Lower lobe of right lung (tissue), 2 donors: ENCODE measurements at regions not wholly inside any gene's neighbourhood (a gene's known extent, or its start where the extent isn't known, plus 50 kb on each side); places are given as distances from the start of the nearest gene placed in this dataset.

Experiments used
- ATAC-seq, 2 donors: fragments of 200-7000 bp; cut with Tn5 transposase; one replicate each; pipeline ENCODE4 v1.9.1; 2020 to 2022; ENCODE audit warnings: mild to moderate bottlenecking in 2 of 2, moderate library complexity in 2 of 2
- DNase-seq: peaks from one replicate; pipeline ENCODE4 v3.0.0-alpha.2; 2020
- H3K27ac ChIP-seq: fragments of 200-600 bp; one replicate; pipeline ENCODE4 v1.8.0; 2022
- H3K27me3 ChIP-seq: fragments of 200-600 bp; one replicate; pipeline ENCODE4 v1.8.0; 2022; ENCODE audit warnings: low read depth
- H3K36me3 ChIP-seq: fragments of 200-600 bp; one replicate; pipeline ENCODE4 v1.8.0; 2022; ENCODE audit warnings: mild to moderate bottlenecking
- H3K4me1 ChIP-seq: fragments of 200-600 bp; one replicate; pipeline ENCODE4 v1.8.0; 2022
- H3K4me3 ChIP-seq: fragments of 200-600 bp; one replicate; pipeline ENCODE4 v1.8.0; 2022; ENCODE audit warnings: mild to moderate bottlenecking
- H3K9me3 ChIP-seq: fragments of 200-600 bp; one replicate; pipeline ENCODE4 v1.8.0; 2022
- intact Hi-C: fragments of 100-400 bp; cut with DNase I; formaldehyde crosslinking; loops from one replicate; pipeline ENCODE4 v1.11.0; 2022
- TF ChIP-seq, protein P1 (sequence below): fragments of 200-600 bp; IDR thresholded peaks from one replicate; pipeline ENCODE4 v1.8.0; 2022; ENCODE audit warnings: antibody characterized with exemption, mild to moderate bottlenecking
- donor health status: DM: no; HTN: yes; CAD: no; lungs with severe emphysema.

DNA sequence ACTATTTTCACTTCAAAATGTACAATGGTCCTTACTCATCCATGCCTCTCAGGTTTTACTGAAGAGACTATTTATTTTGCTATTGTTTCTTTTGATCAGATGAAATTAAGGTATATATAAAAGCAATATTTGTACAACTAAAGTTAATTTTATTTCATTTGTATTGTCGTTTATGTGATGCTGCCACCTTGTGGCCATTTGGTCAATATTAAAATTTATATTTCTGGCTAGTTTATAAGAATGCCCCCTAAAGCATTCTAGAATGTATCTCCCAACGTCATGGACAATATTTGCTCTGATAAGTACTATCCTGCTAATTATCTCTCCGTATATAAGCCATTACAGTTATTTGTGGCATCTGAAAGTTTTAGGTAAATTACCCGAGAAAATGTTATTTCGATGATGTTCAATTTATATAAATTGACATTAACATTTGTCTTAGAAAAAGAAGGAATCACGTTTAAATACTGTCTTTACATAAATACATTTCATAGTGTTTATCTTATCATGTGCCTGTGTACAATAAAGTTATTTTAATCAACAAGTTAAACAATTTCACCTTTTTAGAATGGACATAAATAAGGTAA lies 680.0 kb downstream of the TAF11L14 start:
- H3K27me3 ChIP-seq: no peaks in the 10 kb centered on the region
- ATAC-seq (no peak), DNase-seq (no peak)
- TF ChIP-seq, protein P1, sequence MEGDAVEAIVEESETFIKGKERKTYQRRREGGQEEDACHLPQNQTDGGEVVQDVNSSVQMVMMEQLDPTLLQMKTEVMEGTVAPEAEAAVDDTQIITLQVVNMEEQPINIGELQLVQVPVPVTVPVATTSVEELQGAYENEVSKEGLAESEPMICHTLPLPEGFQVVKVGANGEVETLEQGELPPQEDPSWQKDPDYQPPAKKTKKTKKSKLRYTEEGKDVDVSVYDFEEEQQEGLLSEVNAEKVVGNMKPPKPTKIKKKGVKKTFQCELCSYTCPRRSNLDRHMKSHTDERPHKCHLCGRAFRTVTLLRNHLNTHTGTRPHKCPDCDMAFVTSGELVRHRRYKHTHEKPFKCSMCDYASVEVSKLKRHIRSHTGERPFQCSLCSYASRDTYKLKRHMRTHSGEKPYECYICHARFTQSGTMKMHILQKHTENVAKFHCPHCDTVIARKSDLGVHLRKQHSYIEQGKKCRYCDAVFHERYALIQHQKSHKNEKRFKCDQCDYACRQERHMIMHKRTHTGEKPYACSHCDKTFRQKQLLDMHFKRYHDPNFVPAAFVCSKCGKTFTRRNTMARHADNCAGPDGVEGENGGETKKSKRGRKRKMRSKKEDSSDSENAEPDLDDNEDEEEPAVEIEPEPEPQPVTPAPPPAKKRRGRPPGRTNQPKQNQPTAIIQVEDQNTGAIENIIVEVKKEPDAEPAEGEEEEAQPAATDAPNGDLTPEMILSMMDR: peak; percentile 41
- no peak overlapping the region for H3K4me3 ChIP-seq
- H3K9me3 ChIP-seq: no peaks in the 10 kb centered on the region
- no peak overlapping the region for H3K27ac ChIP-seq
- intact Hi-C loops: no loop called here
- no peaks in the 10 kb centered on the region for H3K36me3 ChIP-seq
- H3K4me1 ChIP-seq: no peaks in the 10 kb centered on the region

DNA sequence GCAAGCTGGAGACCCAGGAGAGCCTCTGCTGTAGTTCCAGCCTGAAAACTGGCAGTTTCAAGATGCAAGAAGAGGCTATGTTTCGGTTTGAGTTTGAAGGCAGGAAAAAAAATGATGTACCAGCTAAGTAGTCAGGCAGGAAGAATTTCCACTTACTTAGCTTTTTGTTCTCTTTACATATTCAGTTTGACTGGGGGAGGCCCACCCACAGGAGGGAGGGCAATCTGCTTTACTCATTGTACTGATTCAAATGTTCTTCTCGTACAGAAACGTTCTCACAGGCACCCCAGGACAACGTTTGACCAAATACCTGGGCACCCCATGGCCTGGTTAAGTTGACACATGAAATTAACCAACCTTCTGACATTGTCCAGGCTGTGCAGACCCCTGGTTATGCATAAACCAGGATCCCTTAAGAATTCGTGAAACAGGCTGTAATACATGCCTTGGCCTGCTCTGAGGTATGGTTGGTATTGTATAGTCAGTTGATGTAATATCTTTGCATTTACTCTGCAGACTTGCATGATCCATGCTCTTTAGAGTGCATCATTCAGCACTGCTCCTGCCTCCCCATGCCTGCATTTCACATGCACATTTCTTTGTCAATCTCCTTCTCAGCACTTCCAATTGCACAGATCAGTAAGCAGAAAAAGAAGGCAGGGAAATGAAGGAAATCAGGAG lies 687.1 kb downstream of the TAF11L14 start:
- Histone ChIP-seq H3K27me3 (no peaks in the 10 kb centered on the region), H3K36me3 (no peaks in the 10 kb centered on the region), H3K4me1 (no peaks in the 10 kb centered on the region), H3K9me3 (no peaks in the 10 kb centered on the region), H3K4me3 (no peak overlapping the region), H3K27ac (no peak overlapping the region)
- intact Hi-C loops: no loop called here
- TF ChIP-seq, protein P1: no peak
- DNase-seq (no peak), ATAC-seq (no peak)

DNA sequence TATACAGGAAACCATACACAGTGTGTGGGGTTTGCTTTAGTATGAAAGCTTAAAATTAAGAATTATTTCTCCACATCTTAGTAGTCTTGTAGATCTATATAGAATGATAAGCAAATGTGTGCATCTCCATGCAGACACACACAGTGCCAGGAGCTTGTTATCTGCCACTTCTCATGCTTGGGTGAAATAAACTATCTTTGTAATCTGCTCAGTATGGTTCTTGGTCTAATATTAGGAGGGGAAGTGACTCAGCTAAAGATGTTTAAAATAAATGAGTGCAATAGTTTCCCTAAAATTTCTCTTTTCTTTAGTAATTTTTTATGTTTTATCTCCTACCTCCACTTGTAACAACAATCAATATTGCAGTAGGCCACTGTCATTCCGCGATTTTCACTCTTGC lies 689.6 kb downstream of the TAF11L14 start:
- no peaks in the 10 kb centered on the region for H3K27me3 ChIP-seq
- no peaks in the 10 kb centered on the region for H3K36me3 ChIP-seq
- intact Hi-C loops: no loop called here
- H3K9me3 ChIP-seq: no peaks in the 10 kb centered on the region
- H3K27ac ChIP-seq: no peak overlapping the region
- no peak overlapping the region for H3K4me3 ChIP-seq
- TF ChIP-seq, protein P1: no peak
- DNase-seq (no peak), ATAC-seq (no peak)
- H3K4me1 ChIP-seq: no peaks in the 10 kb centered on the region

DNA sequence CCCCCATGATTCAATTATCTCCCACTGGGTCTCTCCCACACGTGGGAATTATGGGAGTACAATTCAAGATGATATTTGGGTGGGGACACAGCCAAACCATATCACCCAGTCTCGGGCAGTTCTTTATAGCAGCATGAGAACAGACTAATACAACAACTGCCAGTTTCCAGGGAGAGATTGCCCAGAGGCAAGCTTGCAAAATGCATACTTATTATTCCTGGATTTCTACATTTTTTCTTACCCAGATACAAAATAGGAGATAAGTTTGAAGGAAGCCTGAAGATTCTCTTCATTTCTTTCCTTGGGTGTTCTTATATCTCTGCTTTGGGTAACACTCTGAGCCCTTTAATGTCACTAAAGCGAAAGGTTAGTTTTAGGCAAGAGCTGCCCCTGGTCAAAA lies 691.2 kb downstream of the TAF11L14 start:
- no peaks in the 10 kb centered on the region for H3K36me3 ChIP-seq

GRCh38 chr5:18329328-18329727 lies 695.1 kb downstream of the TAF11L14 start:
- no peak overlapping the region for H3K4me3 ChIP-seq
- no peak for ATAC-seq
- no peaks in the 10 kb centered on the region for H3K36me3 ChIP-seq
- no peak overlapping the region for H3K27ac ChIP-seq
- intact Hi-C loops: no loop called here
- no peak for DNase-seq
- H3K27me3 ChIP-seq: no peaks in the 10 kb centered on the region
- no peaks in the 10 kb centered on the region for H3K9me3 ChIP-seq
- TF ChIP-seq, protein P1: no peak
- H3K4me1 ChIP-seq: no peaks in the 10 kb centered on the region

More for the DNA sequence above, 691.2 kb downstream of the TAF11L14 start:
- TF ChIP-seq, protein P1: no peak
- Histone ChIP-seq H3K4me1 (no peaks in the 10 kb centered on the region), H3K27ac (no peak overlapping the region), H3K27me3 (no peaks in the 10 kb centered on the region), H3K4me3 (no peak overlapping the region), H3K9me3 (no peaks in the 10 kb centered on the region)
- ATAC-seq (no peak), DNase-seq (no peak)
- intact Hi-C loops: no loop called here
